ENCODE measurements at regions not wholly inside any gene's neighbourhood (a gene's known extent, or its start where the extent isn't known, plus 50 kb on each side); places are given as distances from the start of the nearest gene placed in this dataset.
"Not testable (repeated sequence)": the region's sequence is repeated elsewhere in the genome, so short reads cannot be mapped to it uniquely, and the experiment has no call there.

- DNase-seq = no peak
Observed at GRCh38 chr11:91293119-91293518, 931.5 kb upstream of the FAT3 start.

GRCh38 chr11:91272089-91272488 lies 952.5 kb upstream of the FAT3 start:
- no peak for DNase-seq

GRCh38 chr11:91268512-91269295 lies 955.9 kb upstream of the FAT3 start:
- DNase-seq = not testable (repeated sequence)

GRCh38 chr11:91265946-91266345 lies 958.7 kb upstream of the FAT3 start:
- DNase-seq = no peak

- no peak for DNase-seq
Observed at GRCh38 chr11:91264481-91264880, 960.1 kb upstream of the FAT3 start.

- DNase-seq = no peak
Observed at GRCh38 chr11:91263496-91264365, 960.9 kb upstream of the FAT3 start.

- no peak for DNase-seq
Observed at GRCh38 chr11:91261513-91261912, 963.1 kb upstream of the FAT3 start.

GRCh38 chr11:91258876-91259275 lies 965.7 kb upstream of the FAT3 start:
- no peak for DNase-seq

GRCh38 chr11:91257667-91258066 lies 967.0 kb upstream of the FAT3 start:
- no peak for DNase-seq

GRCh38 chr11:91248199-91248807 lies 976.3 kb upstream of the FAT3 start:
- DNase-seq = no peak

- no peak for DNase-seq
Observed at GRCh38 chr11:91247009-91247735, 977.4 kb upstream of the FAT3 start.

- DNase-seq = no peak
Observed at GRCh38 chr11:91244912-91245311, 979.7 kb upstream of the FAT3 start.

- no peak for DNase-seq
Observed at GRCh38 chr11:91243630-91244029, 981.0 kb upstream of the FAT3 start.

- DNase-seq = no peak
Observed at GRCh38 chr11:91243051-91243450, 981.6 kb upstream of the FAT3 start.

GRCh38 chr11:91241226-91241625 lies 983.4 kb upstream of the FAT3 start:
- no peak for DNase-seq

- DNase-seq = no peak
Observed at GRCh38 chr11:91239359-91239758, 985.3 kb upstream of the FAT3 start.

GRCh38 chr11:91231226-91231625 lies 993.4 kb upstream of the FAT3 start:
- DNase-seq = no peak

GRCh38 chr11:91230647-91231046 lies 994.0 kb upstream of the FAT3 start:
- DNase-seq = no peak

GRCh38 chr11:91222830-91223229 lies 1000.0 kb upstream of the CHORDC1 start:
- no peak for DNase-seq

GRCh38 chr11:91220476-91221202 lies 997.8 kb upstream of the CHORDC1 start:
- no peak for DNase-seq

- DNase-seq = no peak
Observed at GRCh38 chr11:91219535-91219934, 996.7 kb upstream of the CHORDC1 start.

- no peak for DNase-seq
Observed at GRCh38 chr11:91209751-91210150, 986.9 kb upstream of the CHORDC1 start.
